C4-2B (cell line): ENCODE measurements at regions not wholly inside any gene's neighbourhood (a gene's known extent, or its start where the extent isn't known, plus 50 kb on each side); places are given as distances from the start of the nearest gene placed in this dataset.

ENCODE experiments used
- CTCF ChIP-seq: fragments of 450-650 bp; conservative IDR thresholded peaks from 2 replicates; pipeline ENCODE4 v1.5.1; 2017; ENCODE audit warnings: mild to moderate bottlenecking
- ZFX ChIP-seq: fragments of 450-650 bp; IDR thresholded peaks from 2 replicates; pipeline ENCODE4 v1.6.1; 2017

- TF ChIP-seq ZFX (no peak), CTCF (no peak)
These were observed 117.6 kb upstream of the ATP10B start for GRCh38 chr5:160969645-160970044.
